HG03025 (cell line): ENCODE measurements at regions not wholly inside any gene's neighbourhood (a gene's known extent, or its start where the extent isn't known, plus 50 kb on each side); places are given as distances from the start of the nearest gene placed in this dataset.
"Not testable (repeated sequence)": the region's sequence is repeated elsewhere in the genome, so short reads cannot be mapped to it uniquely, and the experiment has no call there.

ENCODE experiments used
- ATAC-seq: cut with Tn5 transposase; IDR thresholded peaks from one replicate; pipeline ENCODE4 v1.9.1; 2021; ENCODE audit warnings: mild to moderate bottlenecking, moderate library complexity; ENCODE audit not compliant: unreplicated experiment, low FRiP score

DNA sequence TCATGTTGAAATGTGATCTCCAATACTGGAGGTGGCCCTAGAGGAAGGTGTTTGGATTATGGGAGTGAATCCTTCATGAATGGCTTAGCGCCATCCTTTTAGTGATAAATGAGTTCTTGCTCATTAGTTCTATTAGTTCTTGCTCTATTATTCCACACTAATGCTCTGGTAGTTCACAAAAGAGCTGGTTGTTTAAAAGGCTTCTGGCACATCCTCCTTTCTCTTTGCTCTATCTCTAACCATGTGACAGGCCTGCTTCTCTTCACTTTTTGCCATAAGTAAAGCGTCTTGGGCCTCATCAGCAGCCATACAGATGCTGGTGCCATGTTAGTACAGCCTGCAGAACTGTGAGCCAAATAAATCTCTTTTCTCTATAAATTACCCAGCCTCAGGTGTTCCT, 469.9 kb downstream of the GUCY1A2 start:
- ATAC-seq, result no peak

DNA sequence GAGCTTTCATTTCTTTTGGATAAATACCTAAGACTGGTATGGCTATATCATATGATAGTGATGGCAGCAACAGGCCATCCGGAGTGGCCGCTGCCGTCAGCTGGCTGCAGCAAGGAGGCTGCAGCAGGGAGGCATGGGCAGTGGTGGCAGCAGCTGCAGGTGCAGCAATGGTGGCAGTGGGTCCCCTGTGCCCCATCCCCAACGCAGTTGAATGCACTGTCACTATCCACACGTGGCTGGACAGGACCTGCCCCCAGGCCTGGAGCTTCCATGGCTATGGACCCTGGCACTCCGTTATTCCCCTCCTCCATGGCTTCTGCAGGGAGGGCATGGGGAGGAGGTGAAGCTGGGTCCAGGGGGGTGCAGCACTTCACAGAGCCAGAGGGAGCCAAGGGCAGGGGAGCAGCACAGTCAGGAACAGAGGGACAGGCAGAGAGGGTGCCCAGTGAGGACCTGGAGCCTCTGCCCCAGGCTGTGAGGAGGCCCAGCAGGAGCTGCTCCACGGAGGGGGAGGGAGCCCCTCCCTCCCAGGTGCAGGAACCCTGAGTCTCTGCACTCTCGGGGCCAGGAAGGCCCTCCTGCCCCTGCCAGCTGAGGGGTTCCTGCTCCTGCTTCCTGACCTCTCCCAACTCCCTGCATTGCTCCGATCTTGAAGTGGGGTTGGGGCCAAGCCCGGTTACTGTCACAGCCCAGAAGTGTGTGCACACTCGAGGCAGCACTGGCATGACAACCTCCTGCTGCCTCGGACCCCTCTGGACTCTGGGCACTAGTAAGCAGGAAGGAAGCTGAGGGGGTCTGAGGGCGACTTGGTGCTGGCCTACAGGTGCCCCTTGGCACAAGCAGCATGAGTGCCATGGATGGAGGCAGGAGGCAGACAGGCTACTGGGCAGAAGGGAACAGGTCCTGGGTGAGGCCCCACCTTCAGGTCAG, 466.3 kb downstream of the GUCY1A2 start:
- ATAC-seq, result no peak

DNA sequence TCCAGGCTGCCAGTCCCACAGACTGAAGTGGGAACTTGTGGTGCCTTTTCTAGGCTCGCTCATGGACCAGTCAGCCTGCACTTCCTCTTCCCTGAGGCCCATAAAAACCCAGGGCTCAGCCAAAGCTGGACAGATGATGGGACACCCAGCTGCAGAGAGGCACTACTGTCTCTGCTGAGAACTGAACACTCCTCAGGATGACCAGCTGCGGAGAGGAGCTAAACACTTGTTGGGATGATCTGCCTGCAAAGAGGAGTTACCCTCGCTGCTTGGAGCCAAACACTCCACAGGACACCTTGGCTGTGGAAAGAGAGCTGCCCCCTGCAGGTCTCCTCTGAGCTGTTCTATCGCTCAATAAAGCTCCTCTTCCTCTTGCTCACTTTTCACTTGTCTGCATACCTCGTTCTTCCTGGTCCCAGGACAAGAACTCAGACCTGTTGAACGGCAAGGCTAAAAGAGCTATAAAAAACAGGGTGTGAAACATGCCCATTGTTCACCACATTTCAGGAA, 465.5 kb downstream of the GUCY1A2 start:
- ATAC-seq, result no peak

DNA sequence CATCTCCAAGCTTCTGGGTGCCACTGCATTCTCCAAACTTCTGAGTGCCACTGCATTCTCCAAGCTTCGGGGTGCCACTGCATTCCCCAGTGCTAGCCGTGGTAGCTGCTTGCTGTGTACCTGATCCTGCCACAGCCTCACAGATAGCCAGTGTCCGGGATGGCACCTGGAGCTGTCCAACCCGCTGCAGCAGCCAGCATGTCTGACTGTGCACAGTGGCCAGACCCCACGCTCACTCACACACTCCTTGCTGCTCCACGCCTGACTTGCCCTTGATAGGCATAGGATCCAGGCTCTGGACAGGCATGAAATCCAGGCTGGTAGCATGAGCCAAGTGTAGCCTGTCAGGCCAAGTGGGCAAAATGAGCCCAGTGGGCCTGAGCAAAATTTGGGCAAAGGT, 465.0 kb downstream of the GUCY1A2 start:
- no peak for ATAC-seq

DNA sequence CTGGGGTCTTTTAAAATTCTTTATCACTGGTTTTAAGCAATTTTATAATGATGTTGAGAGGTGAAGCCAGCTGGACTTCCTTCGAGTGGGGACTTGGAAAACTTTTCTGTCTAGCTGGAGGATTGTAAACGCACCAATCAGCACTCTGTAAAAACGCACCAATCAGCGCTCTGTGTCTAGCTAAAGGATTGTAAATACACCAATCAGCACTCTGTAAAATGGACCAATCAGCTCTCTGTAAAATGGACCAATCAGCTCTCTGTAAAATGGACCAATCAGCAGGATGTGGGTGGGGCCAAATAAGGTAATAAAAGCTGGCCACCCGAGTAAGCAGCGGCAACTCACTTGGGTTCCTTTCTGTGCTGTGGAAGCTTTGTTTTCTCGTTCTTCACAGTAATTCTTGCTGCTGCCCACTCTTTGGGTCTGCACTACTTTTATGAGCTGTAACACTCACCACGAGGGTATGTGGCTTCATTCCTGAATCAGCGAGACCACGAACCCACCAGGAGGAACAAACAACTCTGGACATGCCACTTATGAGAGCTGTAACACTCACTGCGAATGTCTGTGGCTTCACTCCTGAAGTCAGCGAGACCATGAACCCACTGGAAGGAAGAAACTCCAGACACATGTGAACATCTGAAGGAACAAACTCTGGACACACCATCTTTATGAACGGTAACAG, 462.6 kb downstream of the GUCY1A2 start:
- ATAC-seq, result not testable (repeated sequence)

DNA sequence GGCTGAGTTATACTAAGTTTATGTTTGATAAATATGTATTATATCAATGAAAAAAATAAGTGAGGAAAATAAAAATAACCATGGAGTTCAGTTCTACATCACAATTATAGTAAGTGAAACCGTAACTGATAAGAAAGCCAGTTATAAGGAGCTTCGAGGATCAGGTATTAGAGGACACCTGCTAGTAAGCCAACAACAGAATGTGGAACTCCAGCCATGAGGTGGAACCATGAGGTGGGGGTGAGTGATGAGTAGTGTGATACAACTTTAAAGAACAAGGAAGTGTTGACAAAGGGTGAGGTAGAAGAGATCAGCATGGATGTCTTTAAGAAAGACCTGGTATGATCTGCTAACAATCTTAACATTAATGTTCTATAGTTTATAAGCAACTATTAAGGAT, 452.9 kb downstream of the GUCY1A2 start:
- no peak for ATAC-seq

DNA sequence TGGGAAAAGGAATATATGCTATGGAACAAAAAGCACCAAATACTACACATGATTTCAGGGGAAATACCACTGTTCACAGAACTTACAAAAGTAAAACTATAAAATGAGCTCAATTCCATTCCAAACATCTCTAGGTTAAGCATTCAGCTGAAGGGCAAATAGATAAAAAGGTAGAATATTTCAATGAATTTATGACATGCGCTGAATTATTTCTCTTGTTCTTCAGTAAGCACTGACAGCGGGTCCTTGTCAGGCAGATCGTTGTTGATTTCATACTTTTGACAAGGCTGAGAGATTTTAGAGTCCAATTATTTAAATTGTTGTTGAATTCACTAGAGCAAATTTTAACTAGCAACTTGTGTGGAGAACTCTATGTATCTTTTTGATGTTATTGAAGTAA, 449.6 kb downstream of the GUCY1A2 start:
- no peak for ATAC-seq

DNA sequence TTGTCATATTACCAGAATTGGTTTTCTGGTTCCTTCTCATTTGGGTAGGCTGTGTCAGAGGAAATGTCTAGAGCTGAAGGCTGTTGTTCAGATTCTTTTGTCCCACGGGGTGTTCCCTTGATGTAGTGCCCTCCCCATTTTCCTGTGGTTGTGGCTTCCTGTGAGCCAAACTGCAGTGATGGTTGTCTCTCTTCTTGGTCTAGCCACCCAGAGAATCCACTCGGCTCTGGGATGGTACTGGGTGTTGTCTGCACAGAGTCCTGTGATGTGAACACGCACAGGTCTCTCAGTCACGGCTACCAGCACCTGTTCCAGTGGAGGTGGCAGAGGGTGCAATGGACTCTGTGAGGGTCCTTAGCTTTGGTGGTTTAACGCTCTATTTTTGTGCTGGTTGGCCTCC, 440.9 kb downstream of the GUCY1A2 start:
- not testable (repeated sequence) for ATAC-seq

DNA sequence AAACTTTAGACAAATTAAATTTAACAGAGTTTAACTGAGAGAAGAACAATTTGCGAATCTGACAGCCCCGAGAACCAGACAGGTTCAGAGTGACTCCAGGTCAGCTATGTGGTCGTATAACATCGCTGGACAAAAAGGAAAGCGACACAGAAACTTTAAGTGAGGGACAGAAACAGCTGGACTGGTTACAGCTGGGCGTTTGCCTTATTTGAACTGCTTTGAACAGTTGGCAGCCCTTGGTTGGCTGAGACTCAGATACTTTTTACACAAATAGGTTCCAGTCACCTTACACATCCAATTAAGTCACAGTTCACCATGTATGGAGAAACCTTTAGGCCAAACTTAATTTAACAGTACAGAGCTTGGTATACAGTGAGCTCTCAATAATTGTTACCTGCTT, 436.9 kb downstream of the GUCY1A2 start:
- ATAC-seq, result no peak

DNA sequence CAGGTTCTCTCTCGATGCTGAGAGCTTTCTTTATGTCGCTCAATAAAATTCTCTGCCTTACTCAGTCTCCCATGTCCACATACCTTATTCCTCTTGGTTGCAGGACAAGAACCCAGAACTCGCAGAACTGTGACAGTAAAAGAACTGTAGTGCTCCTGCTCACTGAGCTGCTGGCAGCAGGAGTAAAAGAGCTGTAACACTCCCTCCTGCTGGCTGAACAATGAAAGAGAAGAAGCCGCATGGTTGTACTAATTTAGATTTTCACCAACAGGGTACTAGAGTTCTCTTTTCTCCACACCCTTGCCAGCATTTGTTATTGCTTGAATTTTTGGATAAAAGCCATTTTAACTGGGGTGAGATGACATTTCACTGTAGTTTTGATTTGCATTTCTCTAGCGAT, 433.2 kb downstream of the GUCY1A2 start:
- no peak for ATAC-seq

DNA sequence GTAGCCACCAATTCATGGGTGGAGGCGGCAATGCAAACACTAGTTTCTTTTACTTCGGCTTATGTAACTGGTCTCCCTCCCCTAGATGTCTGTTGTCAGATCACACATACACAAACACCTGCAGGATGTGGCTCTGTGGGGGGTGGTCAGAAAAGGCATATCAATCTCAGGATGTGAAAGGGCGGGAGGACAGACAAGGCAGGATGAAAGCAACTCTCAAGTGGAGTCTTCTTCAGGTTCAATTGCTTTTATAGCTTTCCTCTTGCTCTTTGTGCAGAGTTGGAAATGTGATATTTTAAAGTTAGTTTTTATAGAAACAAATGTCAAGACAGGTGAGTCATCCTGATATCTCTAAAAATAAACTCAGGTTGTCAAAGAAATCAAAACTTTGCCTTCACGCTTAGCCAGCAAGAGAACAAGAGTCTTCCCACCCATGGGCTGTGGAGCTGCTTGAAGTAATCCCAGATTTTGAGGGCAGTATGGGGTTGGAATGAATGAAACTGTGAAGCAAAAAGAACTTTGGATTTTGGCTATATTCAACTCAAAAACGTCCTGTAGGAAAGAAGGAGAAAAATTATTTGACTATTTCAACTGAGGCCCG, 423.4 kb downstream of the GUCY1A2 start:
- ATAC-seq, result no peak

DNA sequence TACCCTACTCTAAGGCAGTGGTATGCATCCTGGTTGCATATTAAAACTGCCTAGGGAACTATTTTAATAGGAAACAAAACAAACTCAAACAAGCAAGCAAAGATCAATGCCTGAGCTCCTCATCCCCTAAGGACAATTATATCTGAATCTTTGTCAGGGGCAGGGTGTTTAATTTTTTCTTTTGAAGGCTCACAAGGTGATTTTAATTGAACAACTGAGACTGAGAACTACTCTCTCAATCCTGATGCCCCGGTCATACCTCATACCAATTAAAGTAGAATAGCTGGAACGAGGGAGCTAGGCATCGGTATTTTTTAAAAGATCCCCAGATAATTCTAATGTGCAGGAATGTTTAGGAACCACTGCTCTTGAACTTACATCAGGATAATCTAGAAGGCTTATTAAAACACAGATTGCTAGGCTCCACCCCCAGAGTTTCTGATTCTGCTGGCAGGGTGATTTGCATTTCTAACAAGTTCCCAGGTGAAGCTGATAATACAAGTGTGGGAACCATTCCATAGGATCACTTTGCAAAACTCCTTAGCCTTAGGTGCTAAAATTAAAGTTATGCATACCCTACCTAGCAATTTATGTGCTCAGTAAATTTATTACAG, 416.5 kb downstream of the GUCY1A2 start:
- no peak for ATAC-seq

DNA sequence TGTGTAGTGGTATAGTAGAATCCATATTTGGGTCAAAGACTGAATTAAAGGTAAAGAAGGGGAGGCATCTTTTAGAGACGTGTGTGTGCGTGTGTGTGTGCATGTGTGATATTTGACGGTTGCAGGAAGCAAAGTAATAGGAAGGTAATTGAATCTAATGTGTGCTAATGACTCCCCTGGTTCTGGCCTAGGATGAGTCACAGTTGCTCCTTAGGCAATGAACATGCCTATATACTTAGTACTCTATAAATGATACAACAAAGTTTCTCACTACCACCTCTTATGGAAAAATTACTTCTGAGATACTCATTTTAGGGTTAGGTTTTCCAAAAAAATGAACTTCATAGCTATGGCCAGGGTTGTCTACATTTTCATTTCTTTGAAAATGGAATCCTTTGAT, 409.6 kb downstream of the GUCY1A2 start:
- no peak for ATAC-seq

DNA sequence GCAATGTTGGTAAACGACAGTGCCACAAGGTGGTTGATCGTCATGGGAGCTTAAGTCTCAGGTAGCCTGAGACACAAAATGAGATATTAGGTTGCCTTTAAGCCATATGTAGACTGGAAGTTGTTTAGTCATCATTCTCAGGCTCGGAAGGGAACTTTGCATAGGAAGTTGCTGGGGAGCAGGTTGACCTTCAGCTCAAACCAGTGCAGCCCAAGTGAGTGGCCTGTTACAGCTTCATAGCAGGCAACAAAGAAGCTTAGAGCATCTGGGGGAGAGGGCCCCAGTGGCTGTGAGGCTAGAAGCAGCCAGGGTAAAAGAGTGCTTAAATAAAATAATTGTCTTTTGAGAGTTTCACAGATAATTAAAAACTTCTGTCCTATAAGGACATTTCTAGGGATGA, 404.0 kb downstream of the GUCY1A2 start:
- no peak for ATAC-seq

DNA sequence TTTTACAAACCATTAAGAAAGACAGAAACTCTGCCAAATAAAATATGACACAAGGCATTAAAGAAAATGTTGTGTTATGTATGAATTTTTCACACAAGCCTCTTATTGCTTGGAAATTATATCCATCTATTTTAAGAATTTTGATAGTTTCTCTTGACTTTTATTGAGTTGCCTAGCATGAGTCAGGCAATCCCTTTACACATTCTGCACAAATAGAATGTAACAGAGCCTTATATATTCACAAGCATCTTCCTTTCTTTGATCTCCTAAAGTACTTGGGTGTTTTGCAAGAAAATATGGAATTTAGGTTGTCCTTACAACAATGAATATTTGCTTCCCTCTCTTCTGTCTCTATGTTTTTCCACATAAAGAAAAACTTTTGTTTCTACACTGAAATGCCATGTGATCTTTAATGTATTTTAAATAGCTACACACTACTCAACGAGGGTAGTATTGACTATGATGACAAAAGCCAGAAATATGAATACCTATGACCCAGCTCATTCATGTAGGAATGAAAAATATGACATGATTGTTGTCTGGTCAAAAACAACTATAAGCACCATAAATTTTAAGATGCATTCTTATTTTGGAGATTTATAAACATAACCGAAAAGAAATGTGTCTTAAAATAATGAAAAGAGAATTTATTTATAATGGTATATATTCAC, 398.8 kb downstream of the GUCY1A2 start:
- no peak for ATAC-seq

DNA sequence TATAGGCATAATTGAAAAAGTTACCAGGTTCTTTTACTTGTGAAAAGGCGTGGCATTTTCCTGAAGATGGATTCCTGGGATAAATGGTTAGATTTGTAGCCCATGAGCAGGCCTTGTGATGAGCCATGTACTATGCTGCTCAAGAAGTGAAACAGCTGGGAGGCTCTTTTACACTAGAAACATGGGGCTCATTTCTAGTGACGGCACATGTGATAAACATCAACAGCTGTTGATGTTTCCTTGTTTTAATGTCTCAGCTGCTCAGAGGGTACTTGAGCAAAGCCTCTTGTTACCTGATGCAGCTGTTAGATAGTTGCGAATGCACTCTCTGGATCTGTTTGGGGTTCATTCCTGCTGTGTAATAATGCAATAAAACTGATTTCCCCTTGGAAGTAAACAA, 396.8 kb downstream of the GUCY1A2 start:
- no peak for ATAC-seq
